ENCODE measurements at regions not wholly inside any gene's neighbourhood (a gene's known extent, or its start where the extent isn't known, plus 50 kb on each side); places are given as distances from the start of the nearest gene placed in this dataset.

DNA sequence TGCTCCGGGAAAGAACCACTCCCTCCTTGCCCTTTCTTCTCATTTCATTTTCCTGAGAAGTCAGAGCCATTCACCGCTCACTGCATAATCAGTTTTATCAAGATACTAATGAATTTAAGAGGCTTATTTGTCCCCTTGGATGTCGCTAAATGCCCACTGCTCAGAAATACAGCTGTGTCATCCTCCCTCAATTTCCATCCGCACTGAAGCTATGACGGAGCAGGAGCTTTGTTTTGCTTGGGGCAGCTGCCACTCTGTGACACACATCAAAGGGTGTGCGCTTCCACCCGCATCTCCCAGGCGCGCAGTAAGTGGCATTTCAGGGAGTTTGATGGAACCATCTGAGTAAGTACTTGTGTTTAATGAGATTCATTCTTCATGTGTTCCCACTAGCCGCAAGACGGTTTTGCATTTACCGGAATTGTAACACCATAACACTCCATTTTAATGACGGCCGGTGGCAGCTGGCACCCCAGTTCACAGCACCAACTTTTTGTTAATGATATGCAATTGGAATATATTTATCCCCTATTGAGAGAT lies 103.8 kb upstream of the PARD3 start:
- ATAC-seq (no peak), DNase-seq (ENCODE audit: low read depth, low spot score) (no peak)
- POLR2A ChIA-PET = no interaction called here
- TF ChIP-seq TCF7L2 (IDR thresholded peaks at IDR 0.05; ENCODE audit: low read depth, low read length) (no peak), SIN3A (IDR thresholded peaks at IDR 0.05; ENCODE audit: borderline replicate concordance, insufficient read depth, low read depth, low read length) (no peak), POLR2AphosphoS5 (IDR thresholded peaks at IDR 0.05; ENCODE audit: low read depth, low read length) (no peak)
- TF ChIP-seq, protein P1, sequence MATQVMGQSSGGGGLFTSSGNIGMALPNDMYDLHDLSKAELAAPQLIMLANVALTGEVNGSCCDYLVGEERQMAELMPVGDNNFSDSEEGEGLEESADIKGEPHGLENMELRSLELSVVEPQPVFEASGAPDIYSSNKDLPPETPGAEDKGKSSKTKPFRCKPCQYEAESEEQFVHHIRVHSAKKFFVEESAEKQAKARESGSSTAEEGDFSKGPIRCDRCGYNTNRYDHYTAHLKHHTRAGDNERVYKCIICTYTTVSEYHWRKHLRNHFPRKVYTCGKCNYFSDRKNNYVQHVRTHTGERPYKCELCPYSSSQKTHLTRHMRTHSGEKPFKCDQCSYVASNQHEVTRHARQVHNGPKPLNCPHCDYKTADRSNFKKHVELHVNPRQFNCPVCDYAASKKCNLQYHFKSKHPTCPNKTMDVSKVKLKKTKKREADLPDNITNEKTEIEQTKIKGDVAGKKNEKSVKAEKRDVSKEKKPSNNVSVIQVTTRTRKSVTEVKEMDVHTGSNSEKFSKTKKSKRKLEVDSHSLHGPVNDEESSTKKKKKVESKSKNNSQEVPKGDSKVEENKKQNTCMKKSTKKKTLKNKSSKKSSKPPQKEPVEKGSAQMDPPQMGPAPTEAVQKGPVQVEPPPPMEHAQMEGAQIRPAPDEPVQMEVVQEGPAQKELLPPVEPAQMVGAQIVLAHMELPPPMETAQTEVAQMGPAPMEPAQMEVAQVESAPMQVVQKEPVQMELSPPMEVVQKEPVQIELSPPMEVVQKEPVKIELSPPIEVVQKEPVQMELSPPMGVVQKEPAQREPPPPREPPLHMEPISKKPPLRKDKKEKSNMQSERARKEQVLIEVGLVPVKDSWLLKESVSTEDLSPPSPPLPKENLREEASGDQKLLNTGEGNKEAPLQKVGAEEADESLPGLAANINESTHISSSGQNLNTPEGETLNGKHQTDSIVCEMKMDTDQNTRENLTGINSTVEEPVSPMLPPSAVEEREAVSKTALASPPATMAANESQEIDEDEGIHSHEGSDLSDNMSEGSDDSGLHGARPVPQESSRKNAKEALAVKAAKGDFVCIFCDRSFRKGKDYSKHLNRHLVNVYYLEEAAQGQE (IDR thresholded peaks at IDR 0.05; ENCODE audit: insufficient read depth in 1 of 2, low read depth in 2 of 2, low read length in 1 of 2) = no peak
- TF ChIP-seq, protein P2, sequence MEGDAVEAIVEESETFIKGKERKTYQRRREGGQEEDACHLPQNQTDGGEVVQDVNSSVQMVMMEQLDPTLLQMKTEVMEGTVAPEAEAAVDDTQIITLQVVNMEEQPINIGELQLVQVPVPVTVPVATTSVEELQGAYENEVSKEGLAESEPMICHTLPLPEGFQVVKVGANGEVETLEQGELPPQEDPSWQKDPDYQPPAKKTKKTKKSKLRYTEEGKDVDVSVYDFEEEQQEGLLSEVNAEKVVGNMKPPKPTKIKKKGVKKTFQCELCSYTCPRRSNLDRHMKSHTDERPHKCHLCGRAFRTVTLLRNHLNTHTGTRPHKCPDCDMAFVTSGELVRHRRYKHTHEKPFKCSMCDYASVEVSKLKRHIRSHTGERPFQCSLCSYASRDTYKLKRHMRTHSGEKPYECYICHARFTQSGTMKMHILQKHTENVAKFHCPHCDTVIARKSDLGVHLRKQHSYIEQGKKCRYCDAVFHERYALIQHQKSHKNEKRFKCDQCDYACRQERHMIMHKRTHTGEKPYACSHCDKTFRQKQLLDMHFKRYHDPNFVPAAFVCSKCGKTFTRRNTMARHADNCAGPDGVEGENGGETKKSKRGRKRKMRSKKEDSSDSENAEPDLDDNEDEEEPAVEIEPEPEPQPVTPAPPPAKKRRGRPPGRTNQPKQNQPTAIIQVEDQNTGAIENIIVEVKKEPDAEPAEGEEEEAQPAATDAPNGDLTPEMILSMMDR (IDR thresholded peaks at IDR 0.05) = no peak
- H3K36me3 ChIP-seq (ENCODE audit: control insufficient read depth, insufficient read depth, low read length) = no peaks in the 10 kb centered on the region
- H3K9me3 ChIP-seq (ENCODE audit: control insufficient read depth, insufficient read depth, low read depth, low read length) = no peaks in the 10 kb centered on the region
- H3K27ac ChIP-seq (ENCODE audit: low read length) = no peak overlapping the region
- intact Hi-C loops (cut with micrococcal nuclease; ENCODE audit: unreplicated experiment) = no loop called here
- BruUV-seq (replicated peaks) = no TSS peak
- no peaks in the 10 kb centered on the region for H3K27me3 ChIP-seq (ENCODE audit: control insufficient read depth, insufficient read depth, low read length)
- CTCF ChIA-PET = no interaction called here
- in situ Hi-C loops (cut with HindIII; ENCODE audit: low pct_unique_long_range_greater_than_20kb, low sequenced_read_pairs) = no loop called here
- H3K4me3 ChIP-seq (ENCODE audit: low read depth in 2 of 2, low read length in 2 of 2) = no peak overlapping the region
- no peaks in the 10 kb centered on the region for H3K4me1 ChIP-seq (ENCODE audit: control insufficient read depth, insufficient read depth, low read length)

DNA sequence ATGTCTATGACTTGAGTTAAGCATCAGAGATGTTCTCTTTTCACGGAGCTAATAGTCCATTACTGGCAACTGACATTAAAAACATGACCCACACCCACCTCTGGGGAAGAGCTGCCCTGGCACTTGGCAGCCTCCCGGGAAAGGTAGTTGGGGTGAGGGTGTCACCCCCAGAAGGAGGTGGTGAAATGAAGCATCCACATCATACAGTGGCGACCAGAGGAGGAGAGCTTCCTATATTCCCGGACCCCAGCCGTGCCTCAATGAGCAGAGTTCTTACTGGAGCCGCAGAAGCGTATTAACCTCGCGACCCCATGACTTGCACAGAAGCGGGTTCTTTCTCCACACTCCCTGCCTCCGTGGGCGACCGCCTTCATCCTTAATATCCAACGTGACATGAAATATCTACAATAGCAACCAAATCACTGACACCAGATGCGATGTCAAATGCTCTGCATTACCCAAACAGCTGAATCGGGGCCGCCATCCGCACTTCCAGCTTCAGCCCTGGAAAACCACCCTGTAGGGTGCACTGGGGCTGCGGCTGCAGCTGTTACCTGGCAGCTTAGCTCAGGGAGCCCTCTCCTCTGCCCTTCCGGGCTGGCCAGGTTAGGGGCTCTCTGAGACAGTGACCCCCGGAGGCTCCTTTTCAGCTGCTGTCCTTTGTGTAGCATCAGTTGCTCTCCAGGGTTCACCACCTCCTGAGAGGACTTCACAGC lies 103.1 kb upstream of the PARD3 start:
- in situ Hi-C loops (cut with HindIII; ENCODE audit: low pct_unique_long_range_greater_than_20kb, low sequenced_read_pairs) = no loop called here
- Histone ChIP-seq H3K36me3 (ENCODE audit: control insufficient read depth, insufficient read depth, low read length) (no peaks in the 10 kb centered on the region), H3K27ac (ENCODE audit: low read length) (no peak overlapping the region), H3K4me3 (ENCODE audit: low read depth in 2 of 2, low read length in 2 of 2) (no peak overlapping the region), H3K9me3 (ENCODE audit: control insufficient read depth, insufficient read depth, low read depth, low read length) (no peaks in the 10 kb centered on the region), H3K27me3 (ENCODE audit: control insufficient read depth, insufficient read depth, low read length) (no peaks in the 10 kb centered on the region), H3K4me1 (ENCODE audit: control insufficient read depth, insufficient read depth, low read length) (no peaks in the 10 kb centered on the region)
- intact Hi-C loops (cut with micrococcal nuclease; ENCODE audit: unreplicated experiment) = no loop called here
- BruUV-seq (replicated peaks) = no TSS peak
- TF ChIP-seq, protein P1 (IDR thresholded peaks at IDR 0.05; ENCODE audit: insufficient read depth in 1 of 2, low read depth in 2 of 2, low read length in 1 of 2) = no peak
- no peak for TF ChIP-seq TCF7L2 (IDR thresholded peaks at IDR 0.05; ENCODE audit: low read depth, low read length)
- DNase-seq (ENCODE audit: low read depth, low spot score) = no peak
- ATAC-seq = no peak
- ChIA-PET POLR2A (no interaction called here), CTCF (no interaction called here)
